NB4 (cell line): ENCODE measurements at regions not wholly inside any gene's neighbourhood (a gene's known extent, or its start where the extent isn't known, plus 50 kb on each side); places are given as distances from the start of the nearest gene placed in this dataset.

Source experiments
- DNase-seq: peaks from one replicate; pipeline ENCODE4 v3.0.0; 2010; ENCODE audit warnings: low read depth
- H3K4me3 ChIP-seq: one replicate; pipeline ENCODE4 v1.5.1; 2011; ENCODE audit warnings: mild to moderate bottlenecking, low read depth, low read length, moderate library complexity
- MYC ChIP-seq: IDR thresholded peaks from 2 replicates; pipeline ENCODE4 v1.6.1; 2011; ENCODE audit warnings: low read depth, low read length
- POLR2A ChIP-seq: IDR thresholded peaks from 2 replicates; pipeline ENCODE4 v1.6.1; 2011; ENCODE audit warnings: mild to moderate bottlenecking; ENCODE audit not compliant: insufficient read length; ENCODE audit errors: extremely low read depth
- TF ChIP-seq, protein P1 (sequence below): IDR thresholded peaks from one replicate; pipeline ENCODE4 v1.5.1; 2012; ENCODE audit warnings: low read depth, low read length
- TF ChIP-seq, protein P2 (sequence below): IDR thresholded peaks from 2 replicates; pipeline ENCODE4 v1.6.1; 2011; ENCODE audit warnings: low read depth, low read length

DNA sequence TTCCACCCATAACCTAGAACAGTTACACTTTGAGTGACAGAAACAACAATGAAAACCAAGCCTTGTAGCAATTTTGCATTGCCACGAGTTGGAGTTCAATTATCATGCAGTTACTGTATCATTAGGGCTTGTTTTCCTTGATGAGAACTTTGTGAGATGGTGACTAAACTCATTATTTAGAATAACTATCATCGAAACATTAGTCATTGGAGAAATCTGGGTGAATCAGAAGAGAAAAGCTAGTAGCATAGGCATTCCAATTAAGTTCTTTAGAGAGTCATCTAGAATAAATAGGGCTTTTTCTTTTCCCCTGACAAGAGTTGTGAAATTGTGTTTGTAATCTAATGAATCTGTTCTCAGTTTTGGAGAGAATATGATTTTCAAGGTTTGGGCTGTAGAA, 122.8 kb upstream of the DOCK10 start:
- no peak for DNase-seq
- no peak overlapping the region for H3K4me3 ChIP-seq
- TF ChIP-seq MYC (no peak), POLR2A (no peak)
- TF ChIP-seq, protein P1, sequence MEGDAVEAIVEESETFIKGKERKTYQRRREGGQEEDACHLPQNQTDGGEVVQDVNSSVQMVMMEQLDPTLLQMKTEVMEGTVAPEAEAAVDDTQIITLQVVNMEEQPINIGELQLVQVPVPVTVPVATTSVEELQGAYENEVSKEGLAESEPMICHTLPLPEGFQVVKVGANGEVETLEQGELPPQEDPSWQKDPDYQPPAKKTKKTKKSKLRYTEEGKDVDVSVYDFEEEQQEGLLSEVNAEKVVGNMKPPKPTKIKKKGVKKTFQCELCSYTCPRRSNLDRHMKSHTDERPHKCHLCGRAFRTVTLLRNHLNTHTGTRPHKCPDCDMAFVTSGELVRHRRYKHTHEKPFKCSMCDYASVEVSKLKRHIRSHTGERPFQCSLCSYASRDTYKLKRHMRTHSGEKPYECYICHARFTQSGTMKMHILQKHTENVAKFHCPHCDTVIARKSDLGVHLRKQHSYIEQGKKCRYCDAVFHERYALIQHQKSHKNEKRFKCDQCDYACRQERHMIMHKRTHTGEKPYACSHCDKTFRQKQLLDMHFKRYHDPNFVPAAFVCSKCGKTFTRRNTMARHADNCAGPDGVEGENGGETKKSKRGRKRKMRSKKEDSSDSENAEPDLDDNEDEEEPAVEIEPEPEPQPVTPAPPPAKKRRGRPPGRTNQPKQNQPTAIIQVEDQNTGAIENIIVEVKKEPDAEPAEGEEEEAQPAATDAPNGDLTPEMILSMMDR: no peak

DNA sequence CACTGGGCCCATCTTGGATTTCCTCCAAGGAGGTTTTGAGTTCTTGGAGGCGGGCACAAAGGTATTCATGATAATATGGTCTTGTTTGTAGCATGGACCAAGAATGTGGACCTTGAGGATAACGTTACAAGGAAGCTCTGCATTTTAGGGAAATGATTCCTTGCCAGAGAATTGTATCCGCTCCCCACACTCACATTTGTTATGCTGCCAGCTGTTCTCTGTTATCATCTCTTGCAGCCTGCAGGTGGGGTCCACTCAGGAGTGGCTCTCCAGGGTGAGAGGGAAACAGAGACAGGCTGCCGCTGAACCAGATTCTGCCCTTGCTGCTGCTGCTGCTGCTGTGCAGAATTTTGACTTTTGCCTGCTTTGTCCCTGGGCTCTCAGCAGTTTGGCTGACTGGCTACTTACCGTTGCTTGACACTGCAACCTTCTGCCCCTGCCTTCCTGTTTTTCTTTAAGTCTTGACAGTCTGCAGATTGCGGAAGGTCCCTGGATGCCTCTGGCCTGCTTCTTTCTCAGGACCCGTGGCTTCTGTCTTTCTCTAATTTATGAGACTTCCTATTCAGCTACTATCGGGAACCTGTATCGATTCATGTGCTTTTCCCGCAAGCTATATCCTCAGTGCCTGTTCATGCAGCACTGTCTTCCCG, 122.3 kb upstream of the DOCK10 start:
- DNase-seq: peak; percentile 5
- TF ChIP-seq, protein P2, sequence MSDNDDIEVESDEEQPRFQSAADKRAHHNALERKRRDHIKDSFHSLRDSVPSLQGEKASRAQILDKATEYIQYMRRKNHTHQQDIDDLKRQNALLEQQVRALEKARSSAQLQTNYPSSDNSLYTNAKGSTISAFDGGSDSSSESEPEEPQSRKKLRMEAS: no peak
- TF ChIP-seq MYC: no peak
- H3K4me3 ChIP-seq: no peak overlapping the region

DNA sequence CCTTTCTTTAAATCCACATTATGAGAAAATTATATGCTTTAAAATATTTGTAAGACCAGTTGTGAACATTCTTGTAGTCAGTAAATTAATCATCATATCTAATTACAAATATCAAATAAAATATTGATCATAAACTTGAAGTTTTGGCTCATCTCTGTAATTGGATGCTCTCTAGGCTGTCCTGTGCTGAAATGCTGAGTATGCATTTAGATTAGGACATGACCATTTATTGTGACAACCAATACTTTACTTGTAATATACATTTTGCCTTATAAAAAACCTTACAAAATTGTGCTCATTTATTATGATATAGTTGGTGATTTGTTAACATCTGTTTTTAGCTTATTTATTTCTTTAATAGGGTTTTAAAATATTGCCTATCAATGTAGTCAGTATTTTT, 116.1 kb upstream of the DOCK10 start:
- TF ChIP-seq, protein P1: no peak
- no peak for TF ChIP-seq MYC
- TF ChIP-seq POLR2A: no peak
- TF ChIP-seq, protein P2: no peak
- DNase-seq: no peak
- H3K4me3 ChIP-seq: no peak overlapping the region

DNA sequence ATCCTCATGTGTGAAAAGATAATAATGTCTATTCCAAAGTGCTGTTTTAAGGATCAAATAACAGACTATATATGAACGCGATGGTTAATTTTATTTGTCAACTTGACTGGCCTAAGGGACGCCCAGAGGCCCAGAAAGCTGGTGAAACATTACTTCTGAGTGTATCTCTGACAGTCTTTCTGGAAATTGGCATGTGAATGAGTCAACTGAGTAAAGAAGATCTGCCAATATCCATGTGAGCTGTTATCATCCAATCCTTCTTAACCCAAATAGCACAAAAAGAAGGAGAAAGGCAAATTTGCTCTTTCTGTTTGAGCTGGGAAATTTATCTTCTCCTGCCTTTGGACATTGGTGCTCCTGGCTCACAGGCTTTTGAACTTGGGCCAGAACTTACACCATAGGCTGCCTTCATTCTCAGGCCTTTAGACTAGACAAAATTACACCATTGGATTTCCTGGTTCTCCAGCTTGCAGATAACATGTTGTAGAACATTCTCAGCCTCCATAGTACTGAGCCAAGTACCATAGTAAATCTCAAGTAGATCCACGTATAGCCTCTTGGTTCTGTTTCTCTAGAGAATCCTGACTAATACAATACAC, 114.7 kb upstream of the DOCK10 start:
- no peak overlapping the region for H3K4me3 ChIP-seq
- TF ChIP-seq MYC: no peak
- TF ChIP-seq POLR2A: no peak

DNA sequence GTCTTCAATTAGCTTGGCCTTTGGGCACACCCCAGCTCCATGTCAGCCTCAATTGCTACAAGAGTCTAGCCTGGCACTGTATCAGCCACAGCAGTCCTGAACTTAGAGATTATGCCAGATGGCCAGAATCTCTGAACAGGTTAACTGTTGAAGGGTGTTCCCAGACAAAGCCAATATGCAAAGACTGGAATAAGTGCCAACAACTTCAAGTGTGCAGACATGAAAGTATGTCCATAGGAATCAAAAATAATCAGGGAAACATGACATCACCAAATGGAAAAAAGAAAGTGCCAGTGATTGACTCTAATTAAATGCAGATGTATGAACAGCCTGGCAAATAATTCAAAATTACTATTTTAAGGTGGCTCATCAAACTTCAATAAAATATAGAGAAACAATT, 98.5 kb upstream of the DOCK10 start:
- no peak overlapping the region for H3K4me3 ChIP-seq
- TF ChIP-seq POLR2A: no peak
- TF ChIP-seq MYC: no peak
- TF ChIP-seq, protein P2: no peak
- TF ChIP-seq, protein P1: no peak
- no peak for DNase-seq

More for the DNA sequence above, 114.7 kb upstream of the DOCK10 start:
- DNase-seq: no peak

DNA sequence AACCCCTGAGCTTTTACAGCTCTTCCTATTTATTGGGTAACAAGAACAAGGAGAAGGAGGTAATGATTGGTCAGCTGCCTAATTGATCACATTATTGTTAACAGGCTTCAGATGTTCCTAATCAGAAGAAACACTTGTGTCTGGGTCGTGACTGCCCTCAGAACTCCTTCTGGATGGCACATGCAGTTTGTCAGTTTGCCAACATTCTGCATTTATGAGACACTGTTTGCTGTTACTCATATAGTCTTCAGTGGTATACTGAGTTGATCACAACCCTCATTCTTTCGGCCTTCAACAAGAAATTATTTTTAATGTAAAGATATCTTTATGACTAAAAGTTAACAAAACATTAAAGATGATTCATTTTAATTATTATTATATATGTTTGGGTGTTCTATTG, 95.7 kb upstream of the DOCK10 start:
- H3K4me3 ChIP-seq: no peak overlapping the region
- DNase-seq: no peak
- TF ChIP-seq, protein P2: no peak
- no peak for TF ChIP-seq MYC
- TF ChIP-seq POLR2A: no peak
- TF ChIP-seq, protein P1: no peak

DNA sequence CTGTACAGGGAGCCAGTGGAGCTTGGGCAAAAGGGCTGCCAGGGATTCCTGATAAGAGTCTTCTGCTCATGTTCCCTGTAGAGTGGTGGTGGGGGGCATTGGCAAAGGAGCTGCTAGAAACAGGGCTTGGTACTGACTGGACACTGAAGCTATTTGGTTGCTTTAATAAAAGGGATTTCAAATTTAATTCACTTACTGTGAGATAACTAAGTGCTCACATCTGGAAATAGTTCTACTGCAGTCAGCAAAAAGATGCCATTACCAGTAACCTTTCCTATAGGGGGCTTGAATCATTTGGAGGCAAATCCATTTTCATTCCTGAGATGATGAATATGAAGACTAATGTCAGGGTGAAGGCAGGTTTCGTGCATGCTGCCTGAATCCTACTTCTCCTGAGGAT, 94.3 kb upstream of the DOCK10 start:
- no peak overlapping the region for H3K4me3 ChIP-seq
- no peak for TF ChIP-seq POLR2A
- TF ChIP-seq, protein P2: no peak
- TF ChIP-seq MYC: no peak
- TF ChIP-seq, protein P1: no peak
- DNase-seq: no peak
